ENCODE measurements at regions not wholly inside any gene's neighbourhood (a gene's known extent, or its start where the extent isn't known, plus 50 kb on each side); places are given as distances from the start of the nearest gene placed in this dataset.

DNA sequence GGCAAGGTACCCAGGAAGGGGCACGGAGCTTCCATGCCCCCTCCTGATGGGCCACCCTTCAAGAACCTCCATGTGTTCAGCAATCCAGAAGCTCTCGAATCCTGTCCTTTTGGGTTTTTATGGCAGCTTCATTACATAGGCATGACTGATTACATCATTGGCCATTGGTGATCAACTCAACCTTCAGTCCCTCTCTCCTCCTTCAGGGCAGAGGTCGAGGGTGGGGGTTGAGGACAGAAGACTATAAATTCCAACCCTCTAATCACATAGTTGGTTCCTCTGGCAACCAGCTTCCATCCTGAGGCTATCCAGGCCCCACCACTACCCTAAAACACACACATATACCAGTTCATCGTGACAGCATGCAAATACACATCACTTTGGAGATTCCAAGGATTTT lies 135.7 kb downstream of the ZNF281 start:
- TF ChIP-seq, protein P1, sequence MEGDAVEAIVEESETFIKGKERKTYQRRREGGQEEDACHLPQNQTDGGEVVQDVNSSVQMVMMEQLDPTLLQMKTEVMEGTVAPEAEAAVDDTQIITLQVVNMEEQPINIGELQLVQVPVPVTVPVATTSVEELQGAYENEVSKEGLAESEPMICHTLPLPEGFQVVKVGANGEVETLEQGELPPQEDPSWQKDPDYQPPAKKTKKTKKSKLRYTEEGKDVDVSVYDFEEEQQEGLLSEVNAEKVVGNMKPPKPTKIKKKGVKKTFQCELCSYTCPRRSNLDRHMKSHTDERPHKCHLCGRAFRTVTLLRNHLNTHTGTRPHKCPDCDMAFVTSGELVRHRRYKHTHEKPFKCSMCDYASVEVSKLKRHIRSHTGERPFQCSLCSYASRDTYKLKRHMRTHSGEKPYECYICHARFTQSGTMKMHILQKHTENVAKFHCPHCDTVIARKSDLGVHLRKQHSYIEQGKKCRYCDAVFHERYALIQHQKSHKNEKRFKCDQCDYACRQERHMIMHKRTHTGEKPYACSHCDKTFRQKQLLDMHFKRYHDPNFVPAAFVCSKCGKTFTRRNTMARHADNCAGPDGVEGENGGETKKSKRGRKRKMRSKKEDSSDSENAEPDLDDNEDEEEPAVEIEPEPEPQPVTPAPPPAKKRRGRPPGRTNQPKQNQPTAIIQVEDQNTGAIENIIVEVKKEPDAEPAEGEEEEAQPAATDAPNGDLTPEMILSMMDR (IDR thresholded peaks at IDR 0.05), result no peak
- TF ChIP-seq POLR2AphosphoS5 (IDR thresholded peaks at IDR 0.05), result no peak
